H9 (cell line): ENCODE measurements at regions not wholly inside any gene's neighbourhood (a gene's known extent, or its start where the extent isn't known, plus 50 kb on each side); places are given as distances from the start of the nearest gene placed in this dataset.

ENCODE experiments used
- DNase-seq: peaks from one replicate; pipeline ENCODE4 v3.0.0-alpha.2; 2017
- H2AFZ ChIP-seq: one replicate; pipeline ENCODE4 v1.6.1; 2013; ENCODE audit warnings: mild to moderate bottlenecking, low read length, control low read depth, moderate library complexity
- H2AK5ac ChIP-seq: 2 replicates; pipeline ENCODE4 v1.6.1; 2013; ENCODE audit warnings: low read length, control low read depth, mixed read lengths; ENCODE audit not compliant: insufficient read length
- H2BK120ac ChIP-seq: one replicate; pipeline ENCODE4 v1.6.1; 2013; ENCODE audit warnings: low read depth, mild to moderate bottlenecking, low read length, control low read depth, inconsistent platforms; ENCODE audit not compliant: poor library complexity, severe bottlenecking
- H2BK12ac ChIP-seq: 2 replicates; pipeline ENCODE4 v1.6.1; 2013; ENCODE audit warnings: low read length, control low read depth, mixed read lengths, low read depth; ENCODE audit not compliant: insufficient read length
- H2BK15ac ChIP-seq: 2 replicates; pipeline ENCODE4 v1.6.1; 2013; ENCODE audit warnings: low read depth, low read length, control low read depth
- H2BK20ac ChIP-seq: one replicate; pipeline ENCODE4 v1.6.1; 2013; ENCODE audit warnings: low read depth, mild to moderate bottlenecking, low read length, control low read depth, inconsistent platforms; ENCODE audit not compliant: poor library complexity, severe bottlenecking
- H2BK5ac ChIP-seq: 2 replicates; pipeline ENCODE4 v1.6.1; 2013; ENCODE audit warnings: low read length, control low read depth, mixed read lengths; ENCODE audit not compliant: insufficient read length
- H3K14ac ChIP-seq: 2 replicates; pipeline ENCODE4 v1.6.1; 2013; ENCODE audit warnings: low read length, control low read depth; ENCODE audit not compliant: insufficient read depth
- H3K18ac ChIP-seq: 2 replicates; pipeline ENCODE4 v1.6.1; 2013; ENCODE audit warnings: low read depth, mild to moderate bottlenecking, mixed read lengths, low read length, control low read depth; ENCODE audit not compliant: insufficient read length
- H3K23ac ChIP-seq: 2 replicates; pipeline ENCODE4 v1.6.1; 2013; ENCODE audit warnings: low read length, control low read depth, mixed read lengths, low read depth; ENCODE audit not compliant: insufficient read length
- H3K23me2 ChIP-seq: 2 replicates; pipeline ENCODE4 v1.6.1; 2013; ENCODE audit warnings: low read depth, mild to moderate bottlenecking, mixed read lengths, low read length, control low read depth; ENCODE audit not compliant: insufficient read length, poor library complexity, severe bottlenecking
- H3K27ac ChIP-seq: 2 replicates; pipeline ENCODE4 v1.5.1; 2013; ENCODE audit warnings: low read length, control low read depth, mixed read lengths, low read depth; ENCODE audit not compliant: insufficient read length
- H3K27me3 ChIP-seq: 2 replicates; pipeline ENCODE4 v1.6.1; 2013; ENCODE audit warnings: low read length, control low read depth, inconsistent platforms; ENCODE audit not compliant: insufficient read depth
- H3K4ac ChIP-seq: 2 replicates; pipeline ENCODE4 v1.6.1; 2013; ENCODE audit warnings: low read depth, mild to moderate bottlenecking, control low read depth, inconsistent platforms, low read length, moderate library complexity
- H3K4me1 ChIP-seq: 2 replicates; pipeline ENCODE4 v1.6.1; 2013; ENCODE audit warnings: low read length, control low read depth, inconsistent platforms; ENCODE audit not compliant: insufficient read depth
- H3K4me2 ChIP-seq: 2 replicates; pipeline ENCODE4 v1.6.1; 2013; ENCODE audit warnings: low read length, control low read depth, mixed read lengths; ENCODE audit not compliant: insufficient read length, insufficient read depth
- H3K56ac ChIP-seq: 2 replicates; pipeline ENCODE4 v1.6.1; 2013; ENCODE audit warnings: low read depth, mild to moderate bottlenecking, mixed read lengths, low read length, control low read depth; ENCODE audit not compliant: insufficient read length
- H3K79me1 ChIP-seq: 2 replicates; pipeline ENCODE4 v1.6.1; 2013; ENCODE audit warnings: low read depth, mild to moderate bottlenecking, moderate library complexity, low read length, control low read depth, inconsistent platforms; ENCODE audit not compliant: insufficient read depth, poor library complexity, severe bottlenecking
- H3K79me2 ChIP-seq: 2 replicates; pipeline ENCODE4 v1.6.1; 2013; ENCODE audit warnings: low read length, control low read depth, inconsistent platforms; ENCODE audit not compliant: insufficient read depth
- H3K9ac ChIP-seq: 2 replicates; pipeline ENCODE4 v1.6.1; 2013; ENCODE audit warnings: low read length, control low read depth, mixed read lengths; ENCODE audit not compliant: insufficient read length; ENCODE audit errors: extremely low read depth
- H3K9me3 ChIP-seq: one replicate; pipeline ENCODE4 v1.6.1; 2013; ENCODE audit warnings: low read depth, low read length, inconsistent platforms; ENCODE audit not compliant: control insufficient read depth
- H3T11ph ChIP-seq: one replicate; pipeline ENCODE4 v1.6.1; 2013; ENCODE audit warnings: mild to moderate bottlenecking, low read length, control low read depth, inconsistent platforms
- H4K20me1 ChIP-seq: one replicate; pipeline ENCODE4 v1.6.1; 2013; ENCODE audit not compliant: control insufficient read depth, insufficient read length, insufficient read depth
- H4K5ac ChIP-seq: 2 replicates; pipeline ENCODE4 v1.6.1; 2013; ENCODE audit warnings: low read depth, mild to moderate bottlenecking, mixed read lengths, low read length, control low read depth; ENCODE audit not compliant: insufficient read length
- H4K8ac ChIP-seq: replicated peaks from 2 replicates; pipeline ENCODE4 v1.6.1; 2013; ENCODE audit warnings: low read length, control low read depth, mixed read lengths, low read depth; ENCODE audit not compliant: insufficient read length
- H4K91ac ChIP-seq: 2 replicates; pipeline ENCODE4 v1.6.1; 2013; ENCODE audit warnings: low read depth, mild to moderate bottlenecking, moderate library complexity, mixed read lengths, low read length, control low read depth; ENCODE audit not compliant: insufficient read length
- H3K27ac Mint-ChIP-seq, 3 experiments: 2 replicates in 2 of 3; 3 replicates in 1 of 3; pipeline ENCODE4 v1.8.0; 2020 to 2021; ENCODE audit warnings: mixed read lengths in 3 of 3, mild to moderate bottlenecking in 1 of 3, moderate library complexity in 1 of 3
- H3K27me3 Mint-ChIP-seq: 2 replicates; pipeline ENCODE4 v1.8.0; 2021; ENCODE audit warnings: low read depth, mild to moderate bottlenecking, moderate library complexity, mixed read lengths
- H3K36me3 Mint-ChIP-seq, 3 experiments: 2 replicates in 2 of 3; 3 replicates in 1 of 3; pipeline ENCODE4 v1.8.0; 2020 to 2021; ENCODE audit warnings: low read depth in 3 of 3, mixed read lengths in 3 of 3; ENCODE audit not compliant: insufficient read depth in 1 of 3
- H3K4me1 Mint-ChIP-seq, 2 experiments: 2 replicates each; pipeline ENCODE4 v1.8.0; 2020; ENCODE audit warnings: mixed read lengths in 2 of 2
- H3K4me3 Mint-ChIP-seq, 2 experiments: 2 replicates in 1 of 2; 3 replicates in 1 of 2; pipeline ENCODE4 v1.8.0; 2020 to 2021; ENCODE audit warnings: mild to moderate bottlenecking in 2 of 2, mixed read lengths in 2 of 2, moderate library complexity in 1 of 2
- H3K9me3 Mint-ChIP-seq, 2 experiments: 2 replicates in 1 of 2; 3 replicates in 1 of 2; pipeline ENCODE4 v1.8.0; 2020; ENCODE audit warnings: mild to moderate bottlenecking in 2 of 2, mixed read lengths in 2 of 2, moderate library complexity in 1 of 2
- WGBS: extraction: QIAGEN DNeasy Blood & Tissue Kit; methylation state at CpG from one replicate; pipeline ENCODE4 v1.1.7; 2013; ENCODE audit warnings: missing lambda C conversion rate, low lambda C conversion rate, mixed read lengths; ENCODE audit not compliant: insufficient read length; ENCODE audit errors: extremely low coverage; 5-methylcytosine and 5-hydroxymethylcytosine counted together
- TF ChIP-seq, protein P1 (sequence below): fragments of 200-600 bp; sonication (generic); conservative IDR thresholded peaks from 3 replicates; pipeline ENCODE4 v1.8.0; 2021; ENCODE audit warnings: antibody characterized with exemption, mild to moderate bottlenecking

DNA sequence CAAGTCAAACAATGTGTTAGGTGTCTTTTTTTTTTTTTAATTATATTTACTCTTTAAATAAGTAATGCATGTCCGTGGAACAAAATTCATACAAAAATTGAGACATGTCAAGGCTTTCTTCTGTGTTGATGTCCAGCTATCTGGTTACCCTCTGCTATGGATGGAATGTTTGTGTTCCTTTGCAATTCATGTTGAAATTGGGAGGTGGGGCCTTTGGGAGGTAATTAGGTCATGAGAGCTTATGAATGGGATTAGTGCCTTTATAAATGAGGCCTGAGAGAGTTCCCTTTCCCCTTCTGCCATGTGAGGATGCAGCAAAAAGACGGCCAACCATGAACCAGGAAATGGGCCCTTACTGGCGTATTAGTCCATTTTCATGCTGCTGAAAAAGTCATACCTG is 83.1 kb upstream of the KCNG1 start:
- Histone ChIP-seq H3K79me2 (no peaks in the 10 kb centered on the region), H3K79me1 (no peaks in the 10 kb centered on the region), H3K27me3 (no peaks in the 10 kb centered on the region), H3T11ph (no peak overlapping the region), H3K23me2 (no peaks in the 10 kb centered on the region), H3K14ac (no peak overlapping the region), H3K18ac (no peak overlapping the region), H4K8ac (no peak overlapping the region), H4K91ac (no peak overlapping the region), H4K5ac (no peak overlapping the region), H3K56ac (no peak overlapping the region), H2BK20ac (no peak overlapping the region), H3K4ac (no peak overlapping the region), H2AFZ (no peak overlapping the region), H3K4me1 (no peaks in the 10 kb centered on the region), H2BK5ac (no peak overlapping the region), H2BK12ac (no peak overlapping the region), H2AK5ac (no peak overlapping the region), H2BK120ac (no peak overlapping the region), H3K9me3 (no peaks in the 10 kb centered on the region), H2BK15ac (no peak overlapping the region), H3K23ac (no peak overlapping the region), H4K20me1 (no peaks in the 10 kb centered on the region), H3K9ac (no peak overlapping the region), H3K27ac (no peak overlapping the region), H3K4me2 (no peak overlapping the region)
- peaks cover 8 to 12% of the 10 kb centered on the region in 2 experiments for H3K4me1 Mint-ChIP-seq
- no peaks in the 10 kb centered on the region for H3K9me3 Mint-ChIP-seq
- H3K27ac Mint-ChIP-seq, result no peak overlapping the region; a peak in 1 of 7 replicates
- H3K27me3 Mint-ChIP-seq, result peaks cover 7% of the 10 kb centered on the region; the same call in 1 of the 2 replicates
- no peak overlapping the region for H3K4me3 Mint-ChIP-seq
- DNase-seq, result no peak
- TF ChIP-seq, protein P1, sequence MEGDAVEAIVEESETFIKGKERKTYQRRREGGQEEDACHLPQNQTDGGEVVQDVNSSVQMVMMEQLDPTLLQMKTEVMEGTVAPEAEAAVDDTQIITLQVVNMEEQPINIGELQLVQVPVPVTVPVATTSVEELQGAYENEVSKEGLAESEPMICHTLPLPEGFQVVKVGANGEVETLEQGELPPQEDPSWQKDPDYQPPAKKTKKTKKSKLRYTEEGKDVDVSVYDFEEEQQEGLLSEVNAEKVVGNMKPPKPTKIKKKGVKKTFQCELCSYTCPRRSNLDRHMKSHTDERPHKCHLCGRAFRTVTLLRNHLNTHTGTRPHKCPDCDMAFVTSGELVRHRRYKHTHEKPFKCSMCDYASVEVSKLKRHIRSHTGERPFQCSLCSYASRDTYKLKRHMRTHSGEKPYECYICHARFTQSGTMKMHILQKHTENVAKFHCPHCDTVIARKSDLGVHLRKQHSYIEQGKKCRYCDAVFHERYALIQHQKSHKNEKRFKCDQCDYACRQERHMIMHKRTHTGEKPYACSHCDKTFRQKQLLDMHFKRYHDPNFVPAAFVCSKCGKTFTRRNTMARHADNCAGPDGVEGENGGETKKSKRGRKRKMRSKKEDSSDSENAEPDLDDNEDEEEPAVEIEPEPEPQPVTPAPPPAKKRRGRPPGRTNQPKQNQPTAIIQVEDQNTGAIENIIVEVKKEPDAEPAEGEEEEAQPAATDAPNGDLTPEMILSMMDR, result no peak
- no CpG with 5 or more reads among the region's 3 CpGs for WGBS
- H3K36me3 Mint-ChIP-seq, result no peaks in the 10 kb centered on the region
